GM18873 (cell line): ENCODE measurements at regions not wholly inside any gene's neighbourhood (a gene's known extent, or its start where the extent isn't known, plus 50 kb on each side); places are given as distances from the start of the nearest gene placed in this dataset.

ENCODE experiments used
- ATAC-seq: cut with Tn5 transposase; IDR thresholded peaks from one replicate; pipeline ENCODE4 v1.9.1; 2021; ENCODE audit warnings: mild to moderate bottlenecking, moderate library complexity, moderate number of reproducible peaks; ENCODE audit not compliant: unreplicated experiment, low FRiP score

DNA sequence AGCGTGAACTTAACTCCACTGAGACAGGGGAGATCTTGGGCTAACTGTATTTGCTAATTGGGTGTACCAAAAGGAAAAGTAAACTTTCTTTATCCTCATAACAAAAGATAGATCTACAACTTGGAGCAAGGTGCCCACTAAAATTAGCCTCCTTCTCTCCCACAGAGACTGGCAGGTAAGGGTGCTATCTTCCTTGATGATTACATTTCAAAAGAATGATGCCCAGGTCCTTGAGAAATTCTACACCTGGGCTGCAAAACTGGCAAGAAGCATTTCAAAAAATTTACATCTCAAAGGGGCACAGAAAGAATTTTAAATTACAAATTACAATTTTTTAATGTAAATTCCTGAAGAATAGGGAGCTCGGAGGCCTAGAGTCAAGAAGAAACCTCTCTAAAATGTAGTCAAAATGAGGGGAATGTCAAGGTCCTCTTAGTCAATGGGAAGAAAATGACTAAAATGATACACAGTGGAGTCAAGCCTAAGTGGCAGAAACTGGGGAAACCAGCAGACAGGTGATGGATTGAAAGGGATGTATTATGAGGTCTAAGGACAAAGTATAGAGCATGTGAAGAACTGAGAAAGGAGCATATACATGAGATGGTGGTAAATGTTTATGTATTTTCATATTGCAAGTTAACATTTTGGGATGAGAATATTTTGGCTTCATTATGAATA is 348.3 kb upstream of the TUSC1 start:
- no peak for ATAC-seq

DNA sequence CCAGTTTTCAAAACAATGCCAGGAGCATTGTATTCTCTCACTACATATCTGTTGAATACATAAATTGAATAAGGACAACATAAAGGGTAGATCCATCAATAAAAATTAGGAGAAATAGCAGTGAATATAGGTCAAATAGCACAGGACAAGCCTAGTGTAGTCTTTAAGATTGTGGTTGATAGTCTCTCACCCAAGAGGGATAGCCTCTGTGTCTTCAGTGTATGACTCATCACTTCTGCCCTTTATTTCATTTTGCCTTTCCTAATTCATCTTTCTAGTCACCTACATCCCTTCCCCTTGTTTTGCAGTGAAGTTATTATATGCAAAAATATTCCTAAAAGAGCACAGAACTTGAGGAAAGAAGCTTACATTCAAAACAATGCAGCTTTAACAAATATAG is 335.0 kb upstream of the TUSC1 start:
- no peak for ATAC-seq

DNA sequence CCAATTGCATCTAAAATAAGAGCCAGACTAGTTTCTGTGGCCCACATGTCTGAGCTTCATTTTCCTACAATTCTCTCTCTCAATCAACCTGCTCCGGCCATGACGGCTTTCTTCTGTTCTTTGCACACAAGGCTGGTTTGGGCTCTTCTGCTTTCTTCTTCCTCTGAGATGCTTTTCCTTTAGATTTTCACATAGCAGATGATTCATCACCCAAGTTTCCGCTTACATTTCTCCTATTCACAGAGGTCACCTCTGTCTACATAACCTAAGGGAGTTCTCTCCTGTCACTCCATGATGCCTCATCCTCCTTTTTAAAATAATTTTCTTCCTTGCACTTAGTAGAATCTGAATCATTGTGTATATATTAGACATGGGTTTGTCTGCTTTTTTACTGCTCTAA is 334.6 kb upstream of the TUSC1 start:
- no peak for ATAC-seq

DNA sequence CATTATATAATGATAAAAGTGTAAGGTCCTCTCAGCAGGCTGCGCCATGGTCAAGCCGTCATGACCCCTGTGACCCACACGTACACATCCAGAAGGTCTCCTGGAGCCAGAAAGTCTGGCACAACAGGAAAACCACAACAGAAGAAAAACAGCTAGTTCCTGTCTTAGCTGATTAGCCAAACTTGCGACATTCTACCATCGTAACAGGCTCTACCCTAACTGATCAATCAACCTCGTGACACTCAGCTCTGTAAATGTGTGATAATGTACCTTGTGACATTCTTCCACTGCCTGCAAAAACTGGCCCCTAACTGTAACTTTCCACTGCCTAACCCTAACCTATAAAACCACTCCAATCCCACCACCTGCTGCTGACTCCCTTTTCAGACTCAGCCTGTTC is 316.4 kb upstream of the TUSC1 start:
- ATAC-seq, result no peak

DNA sequence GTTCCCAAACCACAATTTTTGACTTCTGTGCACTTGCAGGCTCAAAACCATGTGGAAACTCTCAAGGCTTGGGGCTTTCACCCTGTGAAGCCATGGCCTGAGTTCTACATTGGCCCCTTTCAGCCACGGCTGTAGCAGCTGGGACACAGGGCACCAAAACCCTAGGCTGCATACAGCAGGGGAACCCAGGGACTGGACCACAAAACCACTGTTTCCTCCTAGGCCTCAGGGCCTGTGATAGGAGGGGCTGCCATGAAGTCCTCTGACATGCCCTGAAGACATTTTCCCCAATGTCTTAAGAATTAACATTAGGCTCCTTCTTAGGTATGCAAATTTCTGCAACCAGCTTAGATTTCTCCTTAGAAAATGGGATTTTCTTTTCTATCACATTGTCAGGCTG is 312.1 kb upstream of the TUSC1 start:
- no peak for ATAC-seq

DNA sequence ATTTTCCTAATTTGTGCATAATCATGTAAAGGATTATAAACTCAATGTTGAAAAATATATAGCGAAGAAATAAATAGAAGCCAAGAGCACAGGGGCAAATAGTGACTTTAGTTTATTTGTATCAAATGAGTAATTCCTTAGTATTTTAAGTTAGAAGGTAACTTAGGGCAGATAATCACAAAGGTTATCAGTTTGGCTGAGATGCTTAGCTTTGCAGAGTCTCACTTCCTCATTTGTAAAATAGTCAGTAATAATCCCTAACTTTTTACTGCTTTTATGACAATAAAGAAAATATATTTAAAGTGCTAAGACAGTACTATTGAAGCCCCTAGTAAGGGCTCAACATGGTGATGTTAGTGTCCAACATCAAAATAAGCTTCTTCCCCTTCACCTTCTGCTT is 297.4 kb upstream of the TUSC1 start:
- ATAC-seq, result no peak

DNA sequence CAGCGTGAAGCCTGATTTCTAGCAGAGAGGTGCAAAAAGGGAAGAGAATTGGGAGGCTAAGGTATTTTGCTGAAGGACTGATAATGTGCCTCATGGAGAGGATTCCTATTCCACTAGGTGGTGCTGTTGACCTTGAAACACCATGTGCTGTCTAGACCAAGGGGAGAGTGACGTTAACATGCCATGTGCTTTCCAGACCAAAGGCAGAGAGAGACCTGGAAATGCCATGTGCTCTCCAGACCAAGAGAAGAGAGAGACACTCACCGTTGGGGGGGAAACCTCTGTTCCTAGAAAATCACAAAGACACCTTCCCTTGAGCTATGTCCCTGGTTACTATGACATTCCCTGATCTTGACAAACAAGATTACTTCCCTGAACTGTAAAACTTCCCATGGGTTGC is 286.0 kb upstream of the TUSC1 start:
- no peak for ATAC-seq

DNA sequence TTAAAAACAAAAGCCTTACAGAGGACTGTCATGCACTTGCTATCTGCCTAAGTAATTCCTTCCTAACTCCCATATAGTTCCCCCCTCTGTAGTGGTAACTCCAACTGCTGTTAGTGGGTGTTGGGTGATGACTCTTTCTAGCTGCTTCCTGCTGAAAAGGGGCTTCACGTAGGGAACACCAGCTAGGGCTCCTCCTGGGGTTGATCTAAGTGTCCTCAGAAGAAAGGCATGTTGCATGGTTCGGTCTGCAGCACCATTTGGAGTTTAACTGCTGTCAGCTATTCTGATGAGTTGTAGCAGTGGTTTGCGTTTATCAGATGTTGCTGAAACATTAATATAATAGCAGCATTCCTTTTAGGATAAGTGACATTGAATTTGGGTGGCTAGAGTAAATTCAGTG is 281.9 kb upstream of the TUSC1 start:
- ATAC-seq, result no peak

DNA sequence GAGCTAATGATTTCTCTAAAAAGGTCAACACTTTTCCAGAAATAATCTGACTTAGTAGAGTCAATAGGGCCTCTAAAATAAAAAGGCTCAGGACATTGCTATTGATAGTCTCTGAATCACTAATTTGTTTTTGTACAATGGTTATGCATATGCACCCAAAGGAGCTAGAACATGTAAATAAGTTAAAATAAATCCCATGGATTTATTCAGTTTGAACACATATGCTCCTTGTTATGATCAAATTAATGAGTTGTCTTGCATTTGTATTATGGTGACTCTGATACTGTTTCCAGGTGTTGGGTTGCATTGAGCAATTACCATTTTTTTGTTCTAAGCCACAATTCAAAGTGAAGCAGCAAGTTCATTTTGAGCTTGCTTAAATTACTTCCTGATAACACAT is 276.0 kb upstream of the TUSC1 start:
- no peak for ATAC-seq

DNA sequence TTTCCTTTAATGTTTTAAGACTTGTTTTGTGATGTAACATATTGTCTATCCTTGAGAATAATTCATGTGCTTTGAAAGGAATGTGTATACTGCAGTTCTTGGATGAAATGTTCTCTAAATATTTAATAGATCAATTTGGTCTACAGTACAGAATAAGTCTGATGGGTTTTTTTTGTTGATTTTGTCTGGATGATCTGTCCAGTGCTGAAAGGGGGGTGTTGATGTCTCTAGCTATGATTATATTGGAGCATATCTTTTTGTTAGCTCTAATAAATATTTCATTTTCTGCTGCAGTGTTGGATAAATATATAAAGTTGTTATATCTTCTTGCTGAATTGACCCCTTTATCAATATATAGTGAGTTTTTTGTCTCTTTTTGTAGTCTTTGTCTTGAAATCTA is 269.9 kb upstream of the TUSC1 start:
- no peak for ATAC-seq

DNA sequence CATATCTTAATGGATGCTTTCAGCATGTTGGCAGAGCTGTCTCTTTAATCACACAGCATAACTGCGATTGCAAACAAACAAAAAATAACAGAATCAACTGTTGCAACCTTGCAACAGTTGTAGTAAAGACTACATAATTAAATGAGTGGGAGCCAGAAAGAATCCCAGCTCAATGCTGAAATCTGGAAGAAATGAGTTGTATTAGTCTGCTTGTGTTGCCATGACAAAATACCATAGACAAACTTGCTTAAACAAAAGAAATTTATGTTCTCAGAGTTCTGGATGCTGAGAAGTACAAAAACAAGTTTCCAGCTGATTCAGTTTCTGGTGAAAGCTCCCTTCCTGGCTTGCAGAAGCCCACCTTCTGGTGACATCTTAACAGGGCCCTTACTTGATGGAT is 260.9 kb upstream of the TUSC1 start:
- ATAC-seq, result no peak

DNA sequence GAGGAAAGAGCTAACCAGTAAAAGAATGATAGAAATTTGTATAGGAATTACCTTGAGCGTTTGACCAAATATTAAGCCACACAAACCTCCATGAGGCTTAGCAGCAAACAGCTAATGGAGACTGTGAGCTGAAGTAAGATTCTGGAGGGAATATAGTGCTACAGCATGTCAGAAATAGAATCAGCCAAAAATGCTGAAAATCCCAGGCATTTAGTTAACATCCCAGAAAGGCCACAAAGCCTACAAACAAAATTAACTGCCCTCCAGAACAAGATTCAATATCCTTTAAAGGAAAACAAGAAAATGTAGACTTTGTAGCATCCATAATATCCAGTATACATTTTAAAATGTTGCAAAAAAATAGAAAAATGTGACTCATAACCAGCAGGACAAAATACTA is 257.8 kb upstream of the TUSC1 start:
- no peak for ATAC-seq

DNA sequence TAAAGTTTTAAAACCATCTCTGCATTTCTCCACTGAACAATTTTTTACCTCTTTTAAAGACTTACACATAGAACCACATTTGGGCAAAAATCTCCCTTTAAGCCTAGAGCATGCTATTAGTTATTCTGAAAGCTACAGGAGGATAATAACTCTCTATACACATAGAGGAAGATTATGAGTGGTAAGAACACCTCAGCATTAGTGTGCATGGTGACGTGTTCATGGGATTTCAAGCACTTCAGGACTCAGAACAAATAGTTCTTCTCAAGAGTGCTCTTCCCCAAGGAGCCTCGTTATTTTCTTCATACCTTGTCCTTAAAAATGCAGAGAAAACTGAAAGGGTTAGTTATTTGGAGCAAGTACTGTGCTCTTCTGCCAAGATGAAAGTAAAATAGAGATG is 256.9 kb upstream of the TUSC1 start:
- ATAC-seq, result no peak

DNA sequence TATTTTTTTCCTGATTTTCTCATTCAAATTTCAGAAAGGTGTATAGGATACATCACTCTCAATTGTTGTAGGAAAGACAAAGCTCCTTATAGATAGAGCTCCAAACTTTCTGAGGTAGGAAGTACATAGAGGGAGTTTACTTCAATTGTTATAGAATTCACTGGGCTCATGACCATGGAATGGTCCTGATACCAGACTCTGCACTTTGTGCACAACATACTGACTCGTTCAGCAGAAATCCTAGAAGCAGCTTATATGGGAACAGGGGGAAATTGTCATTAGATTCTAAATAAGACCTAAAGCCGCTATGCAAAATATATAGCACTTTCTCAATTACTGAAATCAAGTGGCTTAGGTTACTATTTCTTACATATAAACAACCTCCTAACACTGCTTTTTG is 240.5 kb upstream of the TUSC1 start:
- no peak for ATAC-seq

DNA sequence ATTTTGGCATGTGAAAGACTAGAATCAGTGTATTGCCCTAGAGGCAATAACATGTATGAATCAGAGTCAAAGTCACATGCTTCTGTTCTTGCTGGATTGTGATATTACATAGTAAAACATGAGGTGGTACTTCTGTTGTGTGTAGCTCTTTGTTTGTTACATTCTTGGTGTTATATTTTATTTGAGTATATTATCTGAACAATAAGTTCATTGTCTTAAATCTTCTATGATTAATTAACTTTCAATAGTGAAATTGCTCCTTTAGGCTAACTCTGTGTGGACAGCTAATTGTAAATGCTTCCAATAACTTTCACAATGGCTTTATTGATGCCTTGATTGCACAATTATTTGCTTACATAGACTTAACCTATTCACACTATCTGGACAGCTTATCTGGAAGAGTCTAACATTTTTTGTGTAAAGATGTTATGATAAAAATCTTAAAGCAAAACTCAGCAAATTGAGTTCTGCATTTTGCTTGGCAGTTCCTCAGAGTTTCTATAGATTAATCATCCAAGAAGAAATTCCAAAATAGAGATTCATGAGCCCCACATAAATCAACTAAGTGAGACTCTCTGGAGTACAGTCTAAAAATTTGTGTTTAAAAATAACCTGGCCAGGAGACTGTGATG is 239.6 kb upstream of the TUSC1 start:
- no peak for ATAC-seq

DNA sequence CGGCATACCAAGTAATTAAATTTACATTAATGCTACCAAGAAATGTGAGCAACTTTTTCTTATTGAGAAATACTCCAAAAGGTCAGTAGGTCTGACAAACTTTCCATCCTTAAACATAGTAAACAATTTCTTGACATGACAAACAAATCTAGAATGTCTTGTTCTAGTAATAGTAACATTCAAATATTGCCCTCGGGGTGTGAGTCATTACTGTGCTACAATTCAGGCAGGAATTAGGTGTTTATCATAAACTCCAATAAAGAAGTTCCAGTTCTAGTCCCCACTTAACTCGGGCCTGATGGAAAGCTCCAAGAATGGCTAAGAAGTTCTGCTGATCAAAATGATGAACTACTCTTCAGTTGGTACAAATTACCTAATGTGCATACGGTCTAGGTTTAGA is 235.6 kb upstream of the TUSC1 start:
- no peak for ATAC-seq

DNA sequence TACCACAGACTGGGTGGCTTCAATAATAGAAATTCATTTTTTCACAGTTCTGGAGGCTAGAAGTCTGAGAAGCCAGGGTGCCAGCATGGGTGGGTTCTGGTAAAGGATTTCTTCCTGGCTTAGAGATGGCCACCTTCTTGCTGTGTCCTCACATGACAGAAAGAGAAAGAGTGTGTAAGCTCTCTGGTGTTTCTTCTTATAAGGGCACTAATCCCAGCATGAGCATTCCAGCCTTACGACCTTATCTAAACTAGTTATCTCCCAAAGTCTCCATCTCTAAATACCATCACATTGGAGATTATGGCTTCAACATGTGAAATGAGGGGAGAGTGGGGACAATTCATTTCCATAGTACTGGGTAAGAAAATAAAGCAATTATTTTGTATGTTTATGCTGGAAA is 226.5 kb upstream of the TUSC1 start:
- no peak for ATAC-seq

DNA sequence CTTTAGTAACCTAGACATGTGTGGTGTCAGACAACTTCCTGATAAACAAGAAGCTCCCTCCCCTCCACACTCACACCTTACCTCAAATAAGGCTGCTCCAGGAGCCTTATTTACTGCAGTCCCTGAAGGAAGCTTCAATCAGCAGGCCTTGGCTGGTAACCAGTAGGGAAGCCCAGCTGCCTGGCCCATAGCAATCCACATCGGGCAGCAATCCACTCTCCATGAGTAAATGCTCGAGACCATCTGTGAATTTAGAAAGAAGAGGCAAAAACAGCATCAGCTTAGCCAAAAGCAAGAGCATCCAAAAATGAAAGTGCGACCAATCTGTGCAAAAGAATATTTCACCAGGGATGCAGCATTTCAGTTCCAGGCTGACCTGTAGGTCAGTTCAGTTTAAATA is 213.3 kb upstream of the TUSC1 start:
- ATAC-seq, result no peak

DNA sequence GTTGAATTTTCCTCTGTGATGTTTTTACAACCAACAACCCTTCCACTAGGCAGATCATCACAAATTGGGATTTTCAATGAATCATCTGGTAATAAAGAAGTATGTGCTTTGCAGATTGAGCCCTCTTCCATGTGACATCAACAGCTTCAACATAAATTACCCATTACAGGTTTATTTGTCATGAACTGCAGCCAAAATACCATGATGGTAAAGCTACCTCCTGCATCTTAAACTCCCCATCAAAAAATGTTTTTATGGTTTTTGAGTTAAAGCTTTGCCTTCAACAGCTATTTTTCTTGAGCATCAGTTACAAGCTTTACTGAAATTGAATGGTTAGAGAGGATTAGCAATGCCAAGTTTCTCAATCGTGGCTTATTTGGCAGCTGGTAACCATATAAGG is 211.4 kb upstream of the TUSC1 start:
- no peak for ATAC-seq

DNA sequence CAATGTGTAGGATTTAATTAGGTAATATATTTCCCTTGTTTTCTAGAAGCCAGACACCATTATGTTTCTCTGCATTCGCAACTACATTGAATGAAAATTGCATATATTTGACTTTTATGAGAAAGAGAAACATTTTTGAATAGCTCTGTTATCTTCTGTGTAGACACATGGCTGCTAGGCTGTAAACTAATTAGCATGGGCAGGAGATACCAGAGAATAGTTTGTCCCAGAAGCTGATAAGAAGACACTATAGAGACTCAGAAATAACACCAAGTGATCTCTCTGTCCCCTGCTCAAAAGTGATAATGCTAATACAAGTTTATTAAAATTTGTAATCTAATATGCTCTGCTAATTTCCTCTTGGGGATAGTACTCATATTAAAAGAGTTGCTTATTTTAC is 198.0 kb upstream of the TUSC1 start:
- no peak for ATAC-seq

DNA sequence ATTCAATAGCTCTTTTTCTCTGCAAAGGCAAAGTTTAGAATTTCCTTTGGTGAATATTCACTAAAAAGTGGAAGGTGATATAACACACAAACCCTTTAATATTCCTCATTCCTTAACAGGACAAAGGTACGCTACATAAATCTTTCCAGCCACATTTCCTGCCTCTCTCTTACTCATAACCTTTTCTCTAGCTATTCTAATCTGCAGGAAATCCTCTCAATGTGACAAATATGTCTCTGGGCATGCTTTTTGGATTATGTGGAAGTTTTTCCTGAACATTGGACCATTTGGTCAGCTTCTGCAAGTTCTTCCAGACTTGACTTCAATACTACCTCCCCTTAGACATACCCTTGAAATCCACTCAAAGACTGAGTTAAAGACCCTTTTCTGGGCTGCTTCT is 186.3 kb upstream of the TUSC1 start:
- no peak for ATAC-seq

DNA sequence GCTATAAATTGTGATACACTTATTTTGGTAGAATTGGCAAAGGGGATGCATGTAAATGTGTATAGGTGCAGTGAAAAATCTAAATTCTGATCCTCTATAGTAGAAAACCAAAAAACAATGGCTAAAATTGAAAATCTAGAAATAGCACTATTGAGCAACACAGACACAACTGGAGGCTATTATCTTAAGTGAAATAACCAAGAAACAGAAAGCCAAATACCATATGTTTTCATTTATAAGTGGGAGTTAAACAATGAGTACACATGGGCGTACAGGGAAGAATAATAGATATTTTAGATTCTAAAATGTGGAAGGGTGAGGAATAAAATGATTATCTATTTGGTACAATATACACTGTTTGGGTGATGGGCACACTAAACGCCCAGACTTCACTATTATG is 183.2 kb upstream of the TUSC1 start:
- ATAC-seq, result no peak

DNA sequence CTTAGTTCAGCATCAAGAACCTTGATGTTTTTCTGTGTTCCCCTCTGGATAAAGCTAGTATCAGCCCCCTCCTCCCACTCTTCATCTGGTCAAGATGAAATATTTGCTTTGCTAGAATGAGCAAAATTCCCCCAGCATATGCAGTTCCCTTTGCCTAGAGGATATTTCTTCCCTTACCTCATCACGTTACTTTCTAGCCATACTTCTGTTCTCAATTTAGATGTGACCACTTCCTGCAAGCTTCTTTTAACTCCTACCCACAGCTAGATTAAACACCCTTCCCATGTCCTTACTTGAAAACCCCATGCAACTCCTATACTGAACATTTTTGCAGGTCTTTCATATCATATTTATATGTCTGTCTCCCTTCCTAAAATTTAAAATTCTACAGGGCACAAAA is 178.9 kb upstream of the TUSC1 start:
- no peak for ATAC-seq
